GM18498 (cell line): ENCODE measurements at regions not wholly inside any gene's neighbourhood (a gene's known extent, or its start where the extent isn't known, plus 50 kb on each side); places are given as distances from the start of the nearest gene placed in this dataset.
"Not testable (repeated sequence)": the region's sequence is repeated elsewhere in the genome, so short reads cannot be mapped to it uniquely, and the experiment has no call there.

Experiments
- ATAC-seq: cut with Tn5 transposase; IDR thresholded peaks from one replicate; pipeline ENCODE4 v1.9.1; 2021; ENCODE audit warnings: mild to moderate bottlenecking, moderate library complexity; ENCODE audit not compliant: unreplicated experiment

DNA sequence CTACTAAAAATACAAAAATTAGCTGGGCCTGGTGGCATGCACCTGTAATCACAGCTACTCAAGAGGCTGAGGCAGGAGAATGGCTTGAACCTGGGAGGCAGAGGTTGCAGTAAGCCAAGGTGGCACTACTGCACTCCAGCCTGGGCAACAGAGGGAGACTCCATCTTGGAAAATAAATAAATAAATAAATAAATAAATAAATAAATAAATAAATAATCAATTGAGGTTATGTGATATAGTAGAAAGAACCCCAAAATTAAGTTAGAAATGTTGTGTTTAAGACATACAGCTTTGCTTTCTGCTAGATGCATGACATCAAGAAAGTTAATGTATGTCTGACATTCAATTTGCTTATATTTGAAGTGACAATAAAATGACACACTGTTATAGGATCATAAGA lies 1277.7 kb upstream of the ADGRL2 start:
- not testable (repeated sequence) for ATAC-seq

DNA sequence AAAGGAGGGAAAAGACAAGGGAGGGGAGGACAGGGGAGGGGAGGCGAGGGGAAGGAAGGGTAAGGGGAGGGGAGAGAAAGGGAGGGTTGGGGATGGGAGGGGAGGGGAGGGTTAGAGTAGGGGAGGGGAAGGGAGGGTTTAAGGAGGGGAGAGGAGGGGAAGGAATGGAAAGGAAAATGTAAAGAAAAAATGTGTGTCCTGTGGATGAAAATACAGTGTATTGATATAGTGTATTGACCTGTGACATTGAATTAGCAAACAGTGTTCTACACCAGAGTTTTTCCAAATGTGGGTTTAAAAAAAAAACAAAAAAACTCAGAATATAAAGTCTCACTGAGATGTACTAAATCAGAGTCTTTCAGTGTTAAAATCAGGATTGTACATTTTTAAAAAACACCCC lies 1279.8 kb upstream of the ADGRL2 start:
- no peak for ATAC-seq

DNA sequence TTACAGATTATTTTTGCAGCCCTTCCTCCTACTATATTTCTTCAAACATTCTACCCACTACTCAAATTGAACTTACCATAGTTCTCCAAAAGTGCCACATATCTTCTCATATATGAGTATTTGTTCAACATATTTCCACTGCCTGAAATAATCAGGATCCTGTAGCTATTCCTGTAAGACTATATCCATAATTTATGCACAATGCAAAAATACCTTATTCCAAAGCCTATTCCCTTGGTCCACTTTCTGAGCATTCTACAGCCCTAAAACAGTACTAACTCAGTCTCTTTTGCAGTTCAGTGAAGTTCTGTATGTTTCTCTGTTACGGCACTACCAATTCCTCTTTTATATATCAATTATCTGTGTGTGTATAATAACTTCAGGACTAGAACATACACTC lies 1283.7 kb upstream of the ADGRL2 start:
- no peak for ATAC-seq

DNA sequence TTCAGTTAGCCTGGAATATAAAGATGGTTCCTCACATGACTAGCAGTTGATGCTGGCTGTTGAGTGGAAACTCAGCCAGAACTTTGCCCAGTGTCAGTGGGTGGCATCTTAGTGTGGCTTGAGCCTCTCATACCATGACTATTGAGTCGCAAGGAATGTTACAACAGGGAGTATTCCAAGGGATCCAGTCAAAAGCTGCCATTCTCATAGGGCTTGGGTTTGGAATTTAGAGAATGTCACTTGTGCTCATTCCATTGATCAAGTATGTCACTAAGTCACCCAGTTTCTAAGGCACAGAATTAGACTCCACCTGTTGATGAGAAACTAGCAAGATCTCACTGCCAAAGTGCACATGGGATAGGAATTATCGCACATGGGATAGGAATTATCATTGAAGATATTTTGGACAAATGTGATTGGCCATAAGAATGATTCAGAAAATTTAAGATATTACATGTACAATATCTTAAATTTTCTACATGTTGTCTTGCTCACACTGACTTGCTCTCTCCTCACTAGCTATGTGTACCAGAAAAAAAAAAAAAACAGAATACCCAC lies 1290.7 kb upstream of the ADGRL2 start:
- ATAC-seq, result no peak

DNA sequence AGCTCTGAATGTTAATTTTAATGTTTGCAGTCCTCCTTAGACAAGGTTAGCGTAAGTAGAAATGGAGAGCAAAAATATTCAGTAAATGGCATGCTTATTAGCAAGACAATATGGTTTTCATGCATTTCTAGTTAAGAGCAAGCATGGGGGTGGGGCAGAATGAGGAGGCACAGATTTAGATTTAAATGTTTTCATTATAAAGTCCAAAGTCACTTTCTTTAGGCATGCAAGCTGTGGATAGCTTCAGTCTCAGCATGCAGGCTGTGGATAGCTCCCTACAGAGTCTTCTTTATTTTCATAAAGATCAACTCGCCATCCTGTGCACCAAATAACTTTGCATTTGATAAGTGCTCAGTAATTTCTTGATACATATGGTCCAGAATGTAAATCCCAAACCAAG lies 1294.5 kb upstream of the ADGRL2 start:
- ATAC-seq, result no peak

DNA sequence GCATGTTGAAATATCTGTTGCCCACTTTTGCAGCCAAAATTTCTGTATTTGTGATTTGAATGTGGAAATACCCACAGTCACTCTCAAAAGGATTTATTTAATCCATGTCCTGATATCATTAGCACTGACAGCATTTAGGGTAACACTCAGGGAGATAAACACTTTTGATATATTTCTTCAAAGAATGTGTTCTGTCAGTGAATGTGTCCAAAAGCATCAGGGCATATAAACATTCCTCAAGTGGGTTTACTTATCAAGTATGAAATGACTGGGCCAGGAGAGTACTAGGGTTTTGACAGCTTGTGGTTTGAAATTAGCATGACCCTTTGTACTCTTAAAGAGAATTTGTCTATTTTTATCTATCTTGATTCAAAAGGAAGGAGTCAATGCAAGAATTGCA lies 1302.1 kb upstream of the ADGRL2 start:
- no peak for ATAC-seq

DNA sequence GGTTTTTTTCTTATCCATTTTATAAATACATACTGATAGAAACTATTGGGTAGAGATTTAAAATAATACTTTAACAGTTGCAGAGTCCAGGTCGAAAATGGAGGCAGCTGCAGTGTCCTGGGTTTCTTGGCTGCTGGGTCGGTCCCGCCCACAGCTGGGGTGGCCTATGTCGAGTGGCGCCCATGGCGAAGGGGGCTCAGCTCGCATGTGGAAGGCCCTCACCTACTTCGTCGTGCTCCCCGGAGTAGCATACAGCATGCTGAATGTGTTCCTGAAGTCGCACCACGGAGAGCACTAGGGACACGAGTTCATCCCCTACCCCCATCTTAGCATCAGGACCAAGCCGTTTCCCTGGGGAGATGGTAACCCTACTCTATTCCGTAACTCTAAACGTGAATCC lies 1304.9 kb upstream of the ADGRL2 start:
- ATAC-seq, result no peak

DNA sequence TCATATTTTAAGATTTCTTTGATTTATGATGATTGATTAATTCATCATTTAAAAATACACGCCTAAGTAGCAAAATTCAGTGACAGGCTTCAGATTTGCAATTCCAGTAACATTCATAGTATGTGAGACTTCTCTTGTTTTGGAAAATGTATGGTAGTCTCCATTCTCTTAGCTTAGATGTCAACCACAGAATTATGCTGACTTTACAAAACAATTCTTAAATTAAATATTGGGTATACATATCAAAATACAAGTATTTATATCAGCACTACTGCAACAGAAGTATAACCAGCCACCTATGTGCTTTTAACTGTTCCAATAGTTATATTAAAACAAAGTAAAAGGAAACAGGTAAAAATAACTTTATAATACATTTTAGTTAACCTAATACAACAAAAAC lies 1328.6 kb upstream of the ADGRL2 start:
- no peak for ATAC-seq

DNA sequence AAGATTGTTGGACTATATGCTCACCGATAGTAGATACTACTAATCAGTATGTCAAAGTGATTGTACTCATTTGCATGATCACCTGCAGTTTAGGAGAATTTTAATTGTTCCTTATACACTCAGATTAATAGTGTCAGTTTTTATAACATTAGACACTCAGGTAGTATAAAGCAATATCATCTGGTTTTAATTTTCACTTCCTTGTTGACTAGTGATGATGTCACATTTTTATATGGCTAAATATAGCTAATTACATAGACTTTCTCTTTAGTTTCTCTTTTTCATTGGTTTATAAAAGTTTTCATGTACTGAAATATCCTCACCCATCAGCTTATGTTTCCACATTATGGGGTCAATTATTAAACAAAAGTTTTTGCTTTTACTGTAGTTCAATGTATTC lies 1332.4 kb upstream of the ADGRL2 start:
- ATAC-seq, result no peak

DNA sequence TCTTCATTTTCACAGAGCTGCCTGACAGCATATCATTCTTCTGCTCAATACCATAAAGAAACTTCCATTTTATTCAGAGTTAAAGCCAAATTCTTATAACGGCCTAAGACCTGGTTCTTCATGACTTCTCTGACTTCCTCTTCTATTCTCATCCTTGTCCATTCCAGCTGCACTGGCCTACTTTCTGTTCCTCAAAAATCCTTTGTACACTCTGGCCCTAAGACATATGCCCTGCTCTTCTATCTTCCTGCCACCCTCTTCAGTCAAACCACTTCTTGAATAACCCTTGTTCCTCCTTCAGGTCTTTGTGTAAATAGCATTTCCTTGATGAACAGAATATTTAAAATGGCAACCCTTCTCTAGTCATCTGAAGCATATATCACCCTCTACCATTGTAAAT lies 1338.7 kb upstream of the ADGRL2 start:
- no peak for ATAC-seq

DNA sequence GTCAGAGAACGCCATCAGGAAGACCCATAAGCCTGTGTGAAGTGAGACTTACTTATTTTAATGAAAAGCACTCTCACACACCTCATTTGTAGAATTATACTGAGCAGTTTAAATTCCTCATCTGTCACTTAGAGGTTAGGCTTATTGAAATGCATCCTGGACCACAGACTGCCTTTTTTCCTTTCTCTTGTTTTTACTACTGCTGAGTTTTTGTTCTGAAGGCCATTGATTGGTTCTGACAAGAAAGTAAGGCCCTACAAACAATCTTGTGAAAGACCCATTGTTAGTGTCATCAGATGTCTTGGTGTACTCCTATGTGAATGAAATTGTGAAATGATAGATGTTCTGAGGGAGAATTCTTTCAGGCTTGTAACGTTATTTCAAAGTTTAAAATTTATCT lies 1343.3 kb upstream of the ADGRL2 start:
- no peak for ATAC-seq

DNA sequence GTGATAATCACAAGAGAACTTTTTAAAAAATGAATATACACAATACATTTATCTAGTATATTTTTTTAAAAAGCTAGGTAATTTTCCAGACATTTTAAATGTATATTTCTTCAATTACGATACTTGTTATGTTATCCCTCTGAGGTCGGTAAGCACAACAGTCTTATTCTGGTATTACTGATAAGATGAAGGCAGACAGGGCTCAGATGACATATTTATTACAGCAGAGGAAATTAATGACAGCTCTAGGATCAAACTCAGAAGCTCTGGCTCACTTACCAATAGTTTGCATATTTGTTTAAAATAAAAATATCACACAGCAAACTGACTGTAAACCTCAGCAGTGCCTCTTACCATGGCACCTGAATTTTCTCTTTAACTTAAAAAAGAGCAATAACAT lies 1347.0 kb upstream of the ADGRL2 start:
- no peak for ATAC-seq

DNA sequence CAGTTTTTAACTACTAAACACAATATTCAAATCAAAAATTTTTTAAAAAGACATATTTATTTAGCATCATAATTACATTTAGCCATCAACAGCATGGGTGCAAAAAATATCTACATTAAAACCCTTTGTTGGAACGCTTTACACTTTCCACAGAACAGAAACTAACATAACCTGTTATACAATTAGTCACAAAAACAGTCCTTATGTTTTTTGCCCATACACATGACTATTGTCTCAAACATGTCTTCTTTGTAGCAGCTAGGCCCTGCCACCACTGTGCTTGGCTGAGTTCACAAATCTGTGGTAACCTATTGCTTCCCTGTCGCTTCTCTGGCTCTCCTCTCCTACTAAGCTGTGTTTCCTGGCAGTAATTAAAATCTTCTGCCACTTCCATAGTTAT lies 1350.0 kb upstream of the ADGRL2 start:
- ATAC-seq, result no peak

DNA sequence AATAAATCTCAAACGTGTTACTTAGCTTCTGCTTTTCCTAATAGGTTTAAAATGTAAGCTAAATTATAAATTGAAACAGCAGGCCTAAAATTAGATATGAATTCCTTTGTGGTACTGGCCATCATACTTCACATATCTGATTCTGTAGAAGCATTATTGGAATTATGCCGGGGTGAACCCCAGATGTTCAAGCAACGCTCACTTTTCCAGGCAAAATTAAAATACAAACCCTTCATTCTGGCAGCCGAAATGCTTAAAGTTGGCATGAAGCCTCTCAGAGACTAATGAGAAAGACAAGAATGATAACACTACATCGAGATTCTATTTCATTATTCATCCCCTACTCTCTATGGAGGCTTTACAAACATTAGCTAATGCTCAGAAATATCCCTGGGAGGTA lies 1352.7 kb upstream of the ADGRL2 start:
- no peak for ATAC-seq

DNA sequence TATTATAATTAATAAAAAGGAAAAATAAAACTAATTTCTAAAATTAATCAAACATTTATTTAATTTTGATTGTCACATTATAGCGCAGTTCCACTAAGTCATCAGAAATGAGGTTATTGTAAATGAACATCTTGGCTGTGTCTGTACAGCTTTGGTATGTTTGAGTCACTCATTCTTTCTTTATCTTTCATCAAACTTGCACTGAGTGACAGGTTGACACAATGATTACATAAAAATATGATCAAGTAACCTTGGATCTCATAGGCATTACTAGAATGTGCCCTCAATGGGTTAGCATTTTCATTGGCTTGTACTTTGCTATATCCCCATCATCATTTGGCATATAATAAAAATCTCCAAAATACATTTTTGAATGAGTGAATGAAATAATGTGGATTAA lies 1353.2 kb upstream of the ADGRL2 start:
- ATAC-seq, result no peak

DNA sequence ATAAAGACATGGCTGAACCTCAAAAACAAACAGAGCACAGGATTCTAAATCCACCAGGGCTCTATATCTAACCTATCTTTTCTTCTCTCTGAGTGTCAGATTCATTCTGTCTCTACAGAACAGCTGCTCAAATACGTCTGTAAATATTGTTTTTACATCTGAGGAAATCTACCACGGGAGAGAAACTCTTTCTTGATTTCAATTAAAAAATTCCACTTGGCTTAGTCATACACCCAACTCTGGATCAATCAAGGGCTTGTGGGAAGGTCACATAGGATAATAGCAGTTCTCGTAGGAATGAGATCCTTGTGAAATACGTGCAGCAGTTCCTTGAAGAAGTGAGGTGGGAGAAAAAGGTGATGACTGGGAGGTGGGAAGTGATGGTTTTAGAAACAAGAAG lies 1355.7 kb upstream of the ADGRL2 start:
- ATAC-seq, result no peak

DNA sequence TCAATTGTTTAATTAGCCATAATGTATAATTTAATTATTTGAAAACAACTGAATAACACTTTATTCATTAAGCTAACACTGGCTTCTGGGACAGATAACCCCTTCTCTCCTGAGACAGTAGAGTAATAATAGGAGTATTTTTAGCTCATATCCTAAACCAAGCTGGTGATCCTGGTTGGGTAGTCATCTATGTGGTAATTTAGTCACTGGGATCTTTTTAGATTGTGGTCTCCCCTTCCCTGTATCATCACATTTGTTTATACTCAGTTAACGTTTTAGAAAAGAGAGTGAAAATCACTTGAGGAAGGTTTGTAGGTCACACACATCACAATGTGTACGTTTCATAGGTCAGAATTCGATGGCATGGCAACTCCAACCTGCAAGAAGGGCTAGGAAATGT lies 1356.6 kb upstream of the ADGRL2 start:
- no peak for ATAC-seq

DNA sequence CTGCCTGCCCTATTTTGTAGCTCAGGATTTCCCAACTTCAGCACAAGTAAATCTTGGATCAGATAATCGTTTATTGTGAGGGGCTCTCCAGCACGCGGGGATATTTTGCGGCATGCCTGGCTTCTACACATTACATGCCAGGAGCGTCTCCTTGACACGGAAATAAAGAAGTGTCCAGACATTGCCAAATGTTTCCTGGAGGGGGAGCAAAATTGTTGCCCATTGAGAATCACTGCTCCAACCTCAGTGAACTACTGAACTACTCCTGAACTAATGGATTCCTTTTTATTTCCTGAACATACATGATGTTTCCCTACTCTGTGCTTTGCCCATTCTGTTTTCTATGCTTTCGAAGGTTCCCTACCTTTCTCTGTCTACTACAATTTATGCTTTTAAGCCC lies 1359.1 kb upstream of the ADGRL2 start:
- no peak for ATAC-seq

DNA sequence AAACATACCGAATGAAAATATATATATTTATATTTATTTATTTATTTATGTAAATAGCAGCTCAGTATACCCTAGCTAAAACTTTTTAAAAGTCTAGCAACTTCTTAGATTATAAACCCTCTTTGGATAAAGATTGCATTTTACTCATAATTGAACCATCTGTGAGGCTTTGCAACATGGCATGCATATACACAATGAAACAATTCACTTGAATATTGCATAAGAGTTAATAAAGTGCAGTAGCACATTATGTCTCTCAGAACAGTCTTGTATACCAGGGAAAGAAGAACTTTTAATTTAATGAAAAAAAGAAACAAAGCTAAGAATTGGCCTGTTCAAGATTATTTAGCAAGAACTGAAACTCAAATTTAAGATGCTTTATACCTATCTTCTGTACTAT lies 1363.9 kb upstream of the ADGRL2 start:
- ATAC-seq, result no peak

DNA sequence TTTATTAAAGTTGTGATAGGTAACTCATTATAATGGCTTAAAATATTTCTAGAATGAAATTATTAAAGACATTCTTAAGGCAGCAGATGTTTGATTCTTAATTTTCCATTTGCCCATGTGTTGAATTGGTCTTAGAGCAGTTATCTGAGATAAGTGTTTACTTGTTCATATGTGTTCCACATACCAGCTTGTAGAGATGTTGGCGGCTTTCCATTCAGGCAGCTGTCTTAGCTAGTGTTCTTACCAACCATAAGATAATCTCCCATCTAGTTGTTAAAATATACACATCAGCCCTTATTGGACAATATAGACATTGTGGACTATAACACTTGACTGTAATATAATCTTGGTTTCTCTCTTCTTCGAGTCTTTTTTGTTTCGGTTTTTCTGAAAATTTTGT lies 1372.9 kb upstream of the ADGRL2 start:
- no peak for ATAC-seq

DNA sequence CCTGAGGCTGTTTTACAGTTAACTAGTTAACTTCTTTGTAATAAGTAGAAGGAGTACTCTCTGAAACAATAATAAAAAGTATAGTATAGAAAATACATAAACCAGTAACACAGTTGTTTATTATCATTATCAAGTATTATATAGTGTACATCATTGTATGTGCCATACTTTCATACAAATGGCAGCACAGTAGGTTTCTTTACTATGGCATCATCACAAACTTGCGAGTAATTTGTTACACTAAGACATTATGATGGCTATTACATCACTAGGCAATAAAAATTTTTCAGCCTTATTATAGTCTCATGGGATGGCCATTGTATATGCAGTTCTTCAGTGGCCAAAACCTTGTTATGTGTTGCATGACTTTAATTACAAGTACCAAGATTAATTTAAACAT lies 1376.5 kb upstream of the ADGRL2 start:
- ATAC-seq, result no peak

DNA sequence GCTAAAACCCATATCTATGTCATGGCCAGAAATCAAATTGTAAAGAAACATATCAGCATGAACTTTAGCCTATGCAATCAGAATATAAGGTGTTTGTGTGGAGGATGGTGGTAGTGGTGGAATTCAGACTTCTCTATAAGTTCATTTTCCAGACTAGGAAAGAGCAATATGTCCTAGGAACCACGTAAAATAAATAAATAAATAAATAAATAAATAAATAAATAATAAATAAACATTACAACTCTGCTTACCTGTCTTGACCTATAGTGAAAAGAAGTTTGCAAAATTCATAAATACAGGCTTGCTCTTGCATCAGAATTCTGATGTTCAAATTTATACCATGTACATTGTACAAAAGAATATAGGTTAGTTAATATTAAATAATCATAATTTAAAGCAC lies 1382.6 kb upstream of the ADGRL2 start:
- no peak for ATAC-seq

DNA sequence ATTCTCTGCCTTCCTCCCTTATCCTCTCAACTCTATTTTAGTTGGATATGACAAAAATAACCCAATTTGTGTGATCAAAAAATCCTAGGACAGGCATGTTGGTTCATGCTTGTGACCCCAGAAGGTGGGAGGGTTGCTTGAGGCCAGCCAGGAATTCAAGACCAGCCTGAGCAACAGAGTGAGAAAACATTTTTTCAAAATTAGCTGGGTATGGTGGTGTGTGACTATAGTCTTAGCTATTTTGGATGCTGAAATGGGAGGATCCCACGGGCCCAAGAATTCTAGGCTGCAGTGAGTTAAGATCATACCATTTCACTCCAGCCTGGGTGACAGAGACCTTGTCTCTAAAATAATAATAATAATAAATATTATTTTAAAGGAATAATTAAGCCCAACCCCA lies 1383.1 kb upstream of the ADGRL2 start:
- no peak for ATAC-seq

DNA sequence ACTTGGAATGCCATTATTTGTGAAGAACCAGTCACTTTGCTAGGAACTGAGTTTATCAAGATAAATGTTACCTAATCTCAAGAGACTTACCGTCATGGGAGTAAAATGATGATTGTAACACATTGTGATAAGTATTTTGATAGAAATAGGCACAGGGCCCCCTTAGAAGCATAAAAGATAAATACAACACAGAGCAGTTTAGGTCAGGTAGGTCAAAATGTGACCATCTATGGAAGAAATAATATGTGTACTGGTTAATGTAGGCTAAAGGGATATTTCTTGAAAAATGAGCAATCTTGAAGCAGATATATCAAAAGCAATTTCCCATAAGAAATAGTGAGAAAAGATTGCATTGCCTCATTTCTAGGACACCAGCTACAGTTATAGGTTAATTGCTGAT lies 1386.8 kb upstream of the ADGRL2 start:
- no peak for ATAC-seq
